Myocyte (in vitro differentiated cells): ENCODE measurements at regions not wholly inside any gene's neighbourhood (a gene's known extent, or its start where the extent isn't known, plus 50 kb on each side); places are given as distances from the start of the nearest gene placed in this dataset.

Source experiments
- DNase-seq: peaks from one replicate; pipeline ENCODE4 v3.0.0-alpha.2; 2012; ENCODE audit warnings: low read depth

GRCh38 chr1:87560137-87560536, 231.5 kb downstream of the LMO4 start:
- no peak for DNase-seq

GRCh38 chr1:87560601-87561360, 232.1 kb downstream of the LMO4 start:
- no peak for DNase-seq

GRCh38 chr1:87563211-87563610, 234.5 kb downstream of the LMO4 start:
- DNase-seq: no peak

GRCh38 chr1:87565861-87566260, 237.2 kb downstream of the LMO4 start:
- DNase-seq: no peak

- DNase-seq: no peak
These were observed 239.3 kb downstream of the LMO4 start for GRCh38 chr1:87568005-87568404.

- no peak for DNase-seq
These were observed 240.2 kb downstream of the LMO4 start for GRCh38 chr1:87568911-87569310.

- DNase-seq: no peak
These were observed 243.3 kb downstream of the LMO4 start for GRCh38 chr1:87572008-87572407.

- peak; percentile 1 for DNase-seq
These were observed 244.2 kb downstream of the LMO4 start for GRCh38 chr1:87572891-87573290.

GRCh38 chr1:87575528-87575927, 246.8 kb downstream of the LMO4 start:
- no peak for DNase-seq

GRCh38 chr1:87578464-87578863, 249.8 kb downstream of the LMO4 start:
- no peak for DNase-seq

- DNase-seq: no peak
These were observed 254.8 kb downstream of the LMO4 start for GRCh38 chr1:87583459-87583858.

GRCh38 chr1:87584586-87584985, 255.9 kb downstream of the LMO4 start:
- no peak for DNase-seq

- DNase-seq: no peak
These were observed 257.8 kb downstream of the LMO4 start for GRCh38 chr1:87586501-87586900.

- DNase-seq: no peak
These were observed 259.8 kb downstream of the LMO4 start for GRCh38 chr1:87588495-87588894.

GRCh38 chr1:87591492-87591891, 262.8 kb downstream of the LMO4 start:
- no peak for DNase-seq

- DNase-seq: no peak
These were observed 263.5 kb downstream of the LMO4 start for GRCh38 chr1:87592156-87592555.

- no peak for DNase-seq
These were observed 266.2 kb downstream of the LMO4 start for GRCh38 chr1:87594736-87595383.

- DNase-seq: no peak
These were observed 266.7 kb downstream of the LMO4 start for GRCh38 chr1:87595384-87595781.

GRCh38 chr1:87598429-87598828, 269.7 kb downstream of the LMO4 start:
- peak; percentile 3 for DNase-seq

GRCh38 chr1:87599569-87599968, 270.9 kb downstream of the LMO4 start:
- no peak for DNase-seq

GRCh38 chr1:87600055-87600850, 271.6 kb downstream of the LMO4 start:
- DNase-seq: no peak

GRCh38 chr1:87600854-87601253, 272.2 kb downstream of the LMO4 start:
- no peak for DNase-seq
